ENCODE measurements at regions not wholly inside any gene's neighbourhood (a gene's known extent, or its start where the extent isn't known, plus 50 kb on each side); places are given as distances from the start of the nearest gene placed in this dataset.

- no peak for DNase-seq
Measured at GRCh38 chr14:99072956-99073355, 199.0 kb downstream of the BCL11B start.

- DNase-seq = no peak
Measured at GRCh38 chr14:99073431-99073830, 198.6 kb downstream of the BCL11B start.

GRCh38 chr14:99075061-99075460 is 196.9 kb downstream of the BCL11B start:
- no peak for DNase-seq

GRCh38 chr14:99075771-99076375 is 196.1 kb downstream of the BCL11B start:
- DNase-seq = no peak

- no peak for DNase-seq
Measured at GRCh38 chr14:99077076-99077843, 194.7 kb downstream of the BCL11B start.

- DNase-seq = no peak
Measured at GRCh38 chr14:99077844-99078236, 194.2 kb downstream of the BCL11B start.

GRCh38 chr14:99078426-99078825 is 193.6 kb downstream of the BCL11B start:
- no peak for DNase-seq

GRCh38 chr14:99079061-99079727 is 192.8 kb downstream of the BCL11B start:
- DNase-seq = no peak

- DNase-seq = no peak
Measured at GRCh38 chr14:99080306-99080705, 191.7 kb downstream of the BCL11B start.

- DNase-seq = no peak
Measured at GRCh38 chr14:99081156-99081765, 190.7 kb downstream of the BCL11B start.

GRCh38 chr14:99081880-99082279 is 190.1 kb downstream of the BCL11B start:
- no peak for DNase-seq

- no peak for DNase-seq
Measured at GRCh38 chr14:99093532-99094517, 178.2 kb downstream of the BCL11B start.

- no peak for DNase-seq
Measured at GRCh38 chr14:99094901-99095300, 177.1 kb downstream of the BCL11B start.

- DNase-seq = no peak
Measured at GRCh38 chr14:99095369-99095768, 176.6 kb downstream of the BCL11B start.

GRCh38 chr14:99098199-99098598 is 173.8 kb downstream of the BCL11B start:
- no peak for DNase-seq

- no peak for DNase-seq
Measured at GRCh38 chr14:99099051-99099787, 172.8 kb downstream of the BCL11B start.

GRCh38 chr14:99100497-99101270 is 171.3 kb downstream of the BCL11B start:
- no peak for DNase-seq

- no peak for DNase-seq
Measured at GRCh38 chr14:99101855-99102461, 170.0 kb downstream of the BCL11B start.

- no peak for DNase-seq
Measured at GRCh38 chr14:99116741-99117295, 155.2 kb downstream of the BCL11B start.

GRCh38 chr14:99117671-99118045 is 154.3 kb downstream of the BCL11B start:
- no peak for DNase-seq
